ENCODE measurements at regions not wholly inside any gene's neighbourhood (a gene's known extent, or its start where the extent isn't known, plus 50 kb on each side); places are given as distances from the start of the nearest gene placed in this dataset.

GRCh38 chr1:233549917-233550316 is 64.0 kb upstream of the KCNK1 start:
- Histone ChIP-seq H3F3A (replicated peaks; ENCODE audit: low read depth) (no peaks in the 10 kb centered on the region), H3K27me3 (ENCODE audit: insufficient read depth) (no peaks in the 10 kb centered on the region), H3K4me1 (ENCODE audit: insufficient read depth) (no peaks in the 10 kb centered on the region), H3K9me2 (ENCODE audit: insufficient read depth) (0 out of 2 replicates have a peak, but pooled peaks cover 7% of the 10 kb centered on the region), H2AFZ (no peak overlapping the region), H3K4me2 (no peak overlapping the region), H3K4me3 (no peak overlapping the region), H3K36me3 (ENCODE audit: insufficient read depth) (no peaks in the 10 kb centered on the region), H3K27ac (ENCODE audit: low read depth) (no peak overlapping the region), H3K79me2 (replicated peaks; ENCODE audit: insufficient read depth) (no peaks in the 10 kb centered on the region), H4K20me1 (replicated peaks; ENCODE audit: insufficient read depth) (no peaks in the 10 kb centered on the region)
- peaks cover 14% of the 10 kb centered on the region; the same call in 2 of the 3 replicates for H3K9me3 Mint-ChIP-seq
- ATAC-seq (no peak), DNase-seq (ENCODE audit: low spot score) (no peak)
- H3K4me3 Mint-ChIP-seq = no peak overlapping the region
- no peaks in the 10 kb centered on the region for H3K4me1 Mint-ChIP-seq
- H3K27me3 Mint-ChIP-seq (ENCODE audit: insufficient read depth, low read depth, poor library complexity) = no peaks in the 10 kb centered on the region
- H3K36me3 Mint-ChIP-seq (ENCODE audit: low read depth) = no peaks in the 10 kb centered on the region
- no peak overlapping the region for H3K27ac Mint-ChIP-seq
- no peak for TF ChIP-seq CREB1 (CRISPR knock-in tag; IDR thresholded peaks at IDR 0.05; ENCODE audit: low read depth)
- no peak for TF ChIP-seq EZH2 (IDR thresholded peaks at IDR 0.05; ENCODE audit: low read depth, unreplicated experiment)
- no peak for TF ChIP-seq ZNF331 (CRISPR knock-in tag; IDR thresholded peaks at IDR 0.05; ENCODE audit: low read depth)
- no peak for TF ChIP-seq ZNF114 (CRISPR knock-in tag; IDR thresholded peaks at IDR 0.05)
- no peak for TF ChIP-seq ZNF462 (CRISPR knock-in tag; IDR thresholded peaks at IDR 0.05)

GRCh38 chr1:233554037-233554436 is 59.9 kb upstream of the KCNK1 start:
- Mint-ChIP-seq H3K27me3 (ENCODE audit: insufficient read depth, low read depth, poor library complexity) (no peaks in the 10 kb centered on the region), H3K9me3 (no peaks in the 10 kb centered on the region), H3K36me3 (ENCODE audit: low read depth) (no peaks in the 10 kb centered on the region), H3K4me3 (no peak overlapping the region), H3K4me1 (no peaks in the 10 kb centered on the region), H3K27ac (no peak overlapping the region)
- Histone ChIP-seq H3K4me1 (ENCODE audit: insufficient read depth) (no peaks in the 10 kb centered on the region), H3K4me2 (no peak overlapping the region), H3K4me3 (no peak overlapping the region), H3K27me3 (ENCODE audit: insufficient read depth) (no peaks in the 10 kb centered on the region), H3K9me2 (ENCODE audit: insufficient read depth) (no peaks in the 10 kb centered on the region), H3F3A (replicated peaks; ENCODE audit: low read depth) (no peaks in the 10 kb centered on the region), H3K79me2 (replicated peaks; ENCODE audit: insufficient read depth) (no peaks in the 10 kb centered on the region), H3K36me3 (ENCODE audit: insufficient read depth) (no peaks in the 10 kb centered on the region), H3K27ac (ENCODE audit: low read depth) (no peak overlapping the region), H2AFZ (no peak overlapping the region), H4K20me1 (replicated peaks; ENCODE audit: insufficient read depth) (no peaks in the 10 kb centered on the region)
- no peak for ATAC-seq
- DNase-seq (ENCODE audit: low spot score) = no peak
- TF ChIP-seq CREB1 (CRISPR knock-in tag; IDR thresholded peaks at IDR 0.05; ENCODE audit: low read depth) = no peak
- no peak for TF ChIP-seq REST (IDR thresholded peaks at IDR 0.05; ENCODE audit: unreplicated experiment)
- TF ChIP-seq ZNF114 (CRISPR knock-in tag; IDR thresholded peaks at IDR 0.05) = no peak
- no peak for TF ChIP-seq NANOG (IDR thresholded peaks at IDR 0.05; ENCODE audit: borderline replicate concordance)

Data from GM23338 (cell line).